H1 (cell line): ENCODE measurements at regions not wholly inside any gene's neighbourhood (a gene's known extent, or its start where the extent isn't known, plus 50 kb on each side); places are given as distances from the start of the nearest gene placed in this dataset.

Source experiments
- CTCF ChIA-PET: fragments of 300-600 bp; sonication (Branson Sonifier 250); formaldehyde crosslinking; loops from one replicate; lab custom pipeline; 2021; ENCODE audit not compliant: partially characterized antibody; lab: Charles Lee
- POLR2A ChIA-PET: fragments of 300-600 bp; sonication (Branson Sonifier 250); formaldehyde crosslinking; loops from one replicate; lab custom pipeline; 2021; ENCODE audit warnings: inconsistent platforms; ENCODE audit not compliant: partially characterized antibody; lab: Charles Lee
- DNase-seq, 2 experiments: peaks; one replicate each; pipeline versions ENCODE4 v3.0.0 to v3.0.0-alpha.2; 2010 to 2022; ENCODE audit warnings: low spot score in 2 of 2, low read depth in 1 of 2, mixed read lengths in 1 of 2
- FAIRE-seq: peaks from 2 replicates; lab custom pipeline; 2011; peaks lifted over from hg19 to GRCh38; lab: Jason Lieb, UNC
- H2AFZ ChIP-seq: 2 replicates; pipeline ENCODE4 v1.8.1; 2012; ENCODE audit warnings: low read length, inconsistent platforms
- H2AK5ac ChIP-seq: 2 replicates; pipeline ENCODE4 v1.6.1; 2013; ENCODE audit warnings: low read depth, low read length
- H2BK120ac ChIP-seq: replicated peaks from 2 replicates; pipeline ENCODE3; 2013; ENCODE audit warnings: low read depth, low read length, inconsistent platforms
- H2BK12ac ChIP-seq: 2 replicates; pipeline ENCODE4 v1.6.1; 2013; ENCODE audit warnings: low read depth, low read length
- H2BK15ac ChIP-seq: 2 replicates; pipeline ENCODE4 v1.6.1; 2013; ENCODE audit warnings: low read length
- H2BK20ac ChIP-seq: 2 replicates; pipeline ENCODE4 v1.6.1; 2013; ENCODE audit warnings: low read length
- H2BK5ac ChIP-seq: 2 replicates; pipeline ENCODE4 v1.6.1; 2013; ENCODE audit warnings: low read depth, low read length
- H3K14ac ChIP-seq: 2 replicates; pipeline ENCODE4 v1.6.1; 2013; ENCODE audit warnings: inconsistent platforms; ENCODE audit not compliant: insufficient read length
- H3K18ac ChIP-seq: 2 replicates; pipeline ENCODE4 v1.6.1; 2013; ENCODE audit warnings: low read length; ENCODE audit errors: extremely low read depth
- H3K23ac ChIP-seq: 2 replicates; pipeline ENCODE4 v1.6.1; 2013; ENCODE audit warnings: inconsistent platforms; ENCODE audit not compliant: insufficient read length
- H3K23me2 ChIP-seq: 2 replicates; pipeline ENCODE4 v1.6.1; 2013; ENCODE audit warnings: low read depth, low read length
- H3K27ac ChIP-seq: 2 replicates; pipeline ENCODE4 v1.6.1; 2011; ENCODE audit warnings: low read depth, low read length, inconsistent platforms
- H3K27me3 ChIP-seq, 4 experiments: replicated peaks in 1 of 4; 1 replicate in 1 of 4; 2 replicates in 3 of 4; pipeline versions ENCODE4 v1.6.1 to v1.8.1; 2011 to 2013; ENCODE audit warnings: low read length in 3 of 4, mild to moderate bottlenecking in 3 of 4, inconsistent platforms in 2 of 4, mixed read lengths in 2 of 4, moderate library complexity in 1 of 4; ENCODE audit not compliant: control insufficient read depth in 3 of 4, insufficient read depth in 3 of 4; ENCODE audit errors: extremely low read depth in 1 of 4
- H3K36me3 ChIP-seq, 4 experiments: 2 replicates each; pipeline versions ENCODE4 v1.6.1 to v1.8.1; 2011 to 2013; ENCODE audit warnings: mild to moderate bottlenecking in 4 of 4, low read length in 3 of 4, moderate library complexity in 2 of 4, control low read depth in 1 of 4, inconsistent platforms in 1 of 4; ENCODE audit not compliant: insufficient read depth in 4 of 4, control insufficient read depth in 2 of 4
- H3K4ac ChIP-seq: replicated peaks from 2 replicates; pipeline ENCODE3; 2013; ENCODE audit warnings: low read length, low read depth, mixed read lengths, inconsistent platforms; ENCODE audit not compliant: insufficient read length
- H3K4me1 ChIP-seq, 4 experiments: replicated peaks in 1 of 4; 1 replicate in 1 of 4; 2 replicates in 3 of 4; pipeline versions ENCODE4 v1.6.1 to v1.8.1; 2011 to 2013; ENCODE audit warnings: low read length in 3 of 4, inconsistent platforms in 2 of 4, mixed read lengths in 1 of 4; ENCODE audit not compliant: insufficient read depth in 4 of 4, control insufficient read depth in 3 of 4
- H3K4me2 ChIP-seq, 2 experiments: 2 replicates each; pipeline versions ENCODE4 v1.6.1 to v1.8.1; 2011 to 2013; ENCODE audit warnings: low read depth in 2 of 2, low read length in 2 of 2, control low read depth in 1 of 2, inconsistent platforms in 1 of 2, mild to moderate bottlenecking in 1 of 2; ENCODE audit not compliant: insufficient read depth in 1 of 2
- H3K4me3 ChIP-seq, 4 experiments: fragments of 200-600, 300-600 bp in 1 of 4; sonication (generic), shearing (Covaris generic), sonication (Bioruptor Twin) in 1 of 4; 2 replicates each; pipeline versions ENCODE4 v1.5.1 to v1.8.1; 2011 to 2016; ENCODE audit warnings: low read length in 4 of 4, low read depth in 3 of 4, control low read depth in 2 of 4, inconsistent platforms in 2 of 4, mild to moderate bottlenecking in 2 of 4, mixed read lengths in 1 of 4, moderate library complexity in 1 of 4; ENCODE audit not compliant: insufficient read depth in 2 of 4; ENCODE audit errors: extremely low read depth in 1 of 4
- H3K56ac ChIP-seq: replicated peaks from 2 replicates; pipeline ENCODE3; 2013; ENCODE audit warnings: low read depth, mild to moderate bottlenecking, mixed read lengths, low read length, inconsistent platforms; ENCODE audit not compliant: insufficient read length
- H3K79me1 ChIP-seq: 2 replicates; pipeline ENCODE4 v1.6.1; 2013; ENCODE audit warnings: low read depth, low read length, control low read depth
- H3K79me2 ChIP-seq, 2 experiments: 2 replicates each; pipeline versions ENCODE4 v1.6.1 to v1.8.1; 2012 to 2013; ENCODE audit warnings: low read length in 2 of 2, mild to moderate bottlenecking in 2 of 2, inconsistent platforms in 1 of 2; ENCODE audit not compliant: insufficient read depth in 2 of 2, control insufficient read depth in 1 of 2
- H3K9ac ChIP-seq, 4 experiments: replicated peaks in 1 of 4; 1 replicate in 1 of 4; 2 replicates in 3 of 4; pipeline versions ENCODE4 v1.6.1 to v1.8.1; 2011 to 2013; ENCODE audit warnings: low read depth in 3 of 4, low read length in 3 of 4, control low read depth in 2 of 4, mild to moderate bottlenecking in 2 of 4, moderate library complexity in 2 of 4, inconsistent platforms in 1 of 4; ENCODE audit errors: extremely low read depth in 1 of 4
- H3K9me3 ChIP-seq, 2 experiments: 2 replicates each; pipeline versions ENCODE4 v1.6.1 to v1.8.1; 2012 to 2013; ENCODE audit warnings: mild to moderate bottlenecking in 2 of 2, moderate library complexity in 2 of 2, control low read depth in 1 of 2, inconsistent platforms in 1 of 2, low read depth in 1 of 2, low read length in 1 of 2, mixed read lengths in 1 of 2; ENCODE audit not compliant: insufficient read depth in 2 of 2
- H4K20me1 ChIP-seq, 2 experiments: replicated peaks in 1 of 2; 2 replicates each; pipeline versions ENCODE3 to v1.8.1; 2011 to 2013; ENCODE audit warnings: inconsistent platforms in 2 of 2, low read length in 2 of 2, mild to moderate bottlenecking in 1 of 2; ENCODE audit not compliant: insufficient read depth in 2 of 2, control insufficient read depth in 1 of 2
- H4K5ac ChIP-seq: 2 replicates; pipeline ENCODE4 v1.6.1; 2013; ENCODE audit warnings: low read length, low read depth, mixed read lengths, inconsistent platforms; ENCODE audit not compliant: insufficient read length
- H4K8ac ChIP-seq: 2 replicates; pipeline ENCODE4 v1.8.0; 2013; ENCODE audit warnings: mild to moderate bottlenecking, moderate library complexity, low read length, inconsistent platforms; ENCODE audit not compliant: insufficient read depth; ENCODE audit errors: extremely low read depth
- H4K91ac ChIP-seq: replicated peaks from 2 replicates; pipeline ENCODE3; 2013; ENCODE audit warnings: low read length, mixed read lengths, inconsistent platforms; ENCODE audit not compliant: insufficient read length
- BCL11A ChIP-seq, 2 experiments: IDR thresholded peaks; one replicate each; pipeline ENCODE4 v1.6.1; 2011; ENCODE audit warnings: low read depth in 2 of 2, low read length in 2 of 2, mild to moderate bottlenecking in 2 of 2
- EGR1 ChIP-seq: IDR thresholded peaks from 2 replicates; pipeline ENCODE4 v1.6.1; 2011; ENCODE audit warnings: low read depth, low read length, borderline replicate concordance
- JUND ChIP-seq: IDR thresholded peaks from 2 replicates; pipeline ENCODE4 v1.6.1; 2011; ENCODE audit warnings: mild to moderate bottlenecking, improper control_type of control experiment, low read length
- POLR2A ChIP-seq, 2 experiments: IDR thresholded peaks; 1 replicate in 1 of 2; 2 replicates in 1 of 2; pipeline ENCODE4 v1.6.1; 2011; ENCODE audit warnings: low read depth in 2 of 2, low read length in 2 of 2, mild to moderate bottlenecking in 2 of 2; ENCODE audit errors: control extremely low read depth in 1 of 2
- POLR2AphosphoS5 ChIP-seq: IDR thresholded peaks from 2 replicates; pipeline ENCODE4 v1.6.1; 2011; ENCODE audit warnings: low read depth, low read length
- POU5F1 ChIP-seq: IDR thresholded peaks from 2 replicates; pipeline ENCODE4 v1.6.1; 2011; ENCODE audit warnings: low read depth, mild to moderate bottlenecking, low read length, moderate library complexity
- RAD21 ChIP-seq, 2 experiments: IDR thresholded peaks in 1 of 2; conservative IDR thresholded peaks in 1 of 2; 2 replicates each; pipeline ENCODE4 v1.6.1; 2011; ENCODE audit warnings: low read depth in 2 of 2, low read length in 2 of 2, improper control_type of control experiment in 1 of 2, inconsistent platforms in 1 of 2, mild to moderate bottlenecking in 1 of 2, moderate library complexity in 1 of 2
- RNF2 ChIP-seq: fragments of 200-900, 300-1000 bp; sonication (generic); IDR thresholded peaks from 2 replicates; pipeline ENCODE4 v1.7.1; 2016; ENCODE audit warnings: borderline replicate concordance, low read depth, mild to moderate bottlenecking, antibody characterized with exemption, low read length; ENCODE audit not compliant: poor library complexity, severe bottlenecking; ENCODE audit errors: missing control alignments
- RXRA ChIP-seq: IDR thresholded peaks from 2 replicates; pipeline ENCODE4 v1.6.1; 2011; ENCODE audit warnings: low read depth, mild to moderate bottlenecking, low read length, moderate library complexity; ENCODE audit not compliant: insufficient read depth
- SAP30 ChIP-seq: fragments of 300-600 bp; sonication (generic); IDR thresholded peaks from 2 replicates; pipeline ENCODE4 v1.7.1; 2012; ENCODE audit warnings: low read length, moderate library complexity, mild to moderate bottlenecking, inconsistent platforms; ENCODE audit not compliant: insufficient read depth, insufficient replicate concordance
- WGBS, 2 experiments: shearing (Covaris generic) in 1 of 2; methylation state at CpG; one replicate each; pipeline versions ENCODE4 v1.1.6 to v1.1.7; 2013 to 2015; ENCODE audit warnings: low lambda C conversion rate in 2 of 2, mixed read lengths in 2 of 2, inconsistent platforms in 1 of 2, low coverage in 1 of 2, missing lambda C conversion rate in 1 of 2; ENCODE audit not compliant: insufficient replicate concordance in 2 of 2, insufficient coverage in 1 of 2, insufficient read length in 1 of 2; ENCODE audit errors: extremely low coverage in 1 of 2, missing lambda C conversion rate in 1 of 2; 5-methylcytosine and 5-hydroxymethylcytosine counted together

- Histone ChIP-seq H3K23me2 (no peaks in the 10 kb centered on the region), H4K20me1 (no peaks in the 10 kb centered on the region), H3K18ac (no peak overlapping the region), H4K91ac (no peak overlapping the region), H3K23ac (no peak overlapping the region), H3K36me3 (no peaks in the 10 kb centered on the region), H3K4me3 (no peak overlapping the region), H2BK12ac (no peak overlapping the region), H2BK20ac (no peak overlapping the region), H2BK15ac (no peak overlapping the region), H3K9me3 (peaks cover 8 to 22% of the 10 kb centered on the region in 2 experiments; a peak in 3 of 4 replicates), H3K79me2 (no peaks in the 10 kb centered on the region), H3K79me1 (no peaks in the 10 kb centered on the region), H3K4me1 (no peaks in the 10 kb centered on the region), H3K27me3 (peaks cover 0 to 2% (median 0%) of the 10 kb centered on the region in 4 experiments; a peak in 1 of 7 replicates), H2AK5ac (no peak overlapping the region), H3K9ac (no peak overlapping the region), H3K14ac (no peak overlapping the region), H3K4me2 (no peak overlapping the region), H2BK5ac (no peak overlapping the region), H3K4ac (no peak overlapping the region), H3K27ac (no peak overlapping the region), H2AFZ (no peak overlapping the region), H3K56ac (no peak overlapping the region), H4K8ac (no peak overlapping the region), H2BK120ac (no peak overlapping the region), H4K5ac (no peak overlapping the region)
- FAIRE-seq, result no peak
- 86% methylated on average over 8 of the region's 8 CpGs; no CpG with 5 or more reads in 1 of the 2 experiments for WGBS, 2 experiments
- ChIA-PET CTCF (interaction anchor here (1.6 to 2.6 kb wide), 2 partner anchors 26 to 142 kb away, joined by 8 to 9 read pairs; no protein-coding TSS in a partner anchor), POLR2A (no interaction called here)
- TF ChIP-seq POLR2A (IDR thresholded peaks at IDR 0.05; ENCODE audit: control extremely low read depth in 1 of 2, low read depth in 2 of 2, low read length in 2 of 2) (no peak), EGR1 (no peak), RAD21 (IDR thresholded peaks at IDR 0.05 in 1 of 2, conservative IDR thresholded peaks at IDR 0.05 in 1 of 2; ENCODE audit: low read depth in 2 of 2, low read length in 2 of 2) (no peak), JUND (no peak), RXRA (no peak), BCL11A (IDR thresholded peaks at IDR 0.05; ENCODE audit: low read depth in 2 of 2, low read length in 2 of 2) (no peak), RNF2 (no peak), SAP30 (no peak), POLR2AphosphoS5 (no peak), POU5F1 (no peak)
- no peak for DNase-seq
These were observed 81.5 kb upstream of the NKX1-1 start for GRCh38 chr4:1487761-1488160.
